Neural progenitor cell (in vitro differentiated cells): ENCODE measurements at regions not wholly inside any gene's neighbourhood (a gene's known extent, or its start where the extent isn't known, plus 50 kb on each side); places are given as distances from the start of the nearest gene placed in this dataset.

ENCODE experiments used
- DNase-seq: peaks from one replicate; pipeline ENCODE4 v3.0.0-alpha.2; 2016; ENCODE audit warnings: low spot score
- H2AFZ ChIP-seq: fragments of 200-600 bp; sonication (generic); replicated peaks from 2 replicates; pipeline ENCODE4 v1.6.1; 2016; ENCODE audit warnings: antibody characterized with exemption
- H3F3A ChIP-seq: fragments of 200-600 bp; sonication (generic); 2 replicates; pipeline ENCODE4 v1.6.1; 2016; ENCODE audit warnings: antibody characterized with exemption, low read depth
- H3K27ac ChIP-seq: fragments of 200-600 bp; sonication (generic); 2 replicates; pipeline ENCODE4 v1.5.1; 2016; ENCODE audit warnings: mild to moderate bottlenecking
- H3K27me3 ChIP-seq: fragments of 200-600 bp; sonication (generic); 2 replicates; pipeline ENCODE4 v1.6.1; 2016; ENCODE audit warnings: mild to moderate bottlenecking, moderate library complexity
- H3K36me3 ChIP-seq: fragments of 200-600 bp; sonication (generic); 2 replicates; pipeline ENCODE4 v1.5.1; 2016
- H3K4me1 ChIP-seq: fragments of 200-600 bp; sonication (generic); 2 replicates; pipeline ENCODE4 v1.6.1; 2016; ENCODE audit warnings: mixed run types
- H3K4me2 ChIP-seq: fragments of 200-600 bp; sonication (generic); 2 replicates; pipeline ENCODE4 v1.6.1; 2016
- H3K4me3 ChIP-seq: fragments of 200-600 bp; sonication (generic); 2 replicates; pipeline ENCODE4 v1.5.1; 2016
- H3K79me2 ChIP-seq: fragments of 200-600 bp; sonication (generic); 2 replicates; pipeline ENCODE4 v1.6.1; 2016; ENCODE audit warnings: low read depth
- H3K9ac ChIP-seq: fragments of 200-600 bp; sonication (generic); 2 replicates; pipeline ENCODE4 v1.6.1; 2016
- H3K9me3 ChIP-seq: fragments of 200-600 bp; sonication (generic); 2 replicates; pipeline ENCODE4 v1.5.1; 2016; ENCODE audit warnings: low read depth
- H4K20me1 ChIP-seq: fragments of 200-600 bp; sonication (generic); 2 replicates; pipeline ENCODE4 v1.6.1; 2016; ENCODE audit warnings: low read depth
- H3K27ac Mint-ChIP-seq: 3 replicates; pipeline ENCODE4 v1.8.0; 2021; ENCODE audit warnings: mixed read lengths
- H3K27me3 Mint-ChIP-seq: 2 replicates; pipeline ENCODE4 v1.8.0; 2022; ENCODE audit warnings: low read depth, mild to moderate bottlenecking, inconsistent platforms, moderate library complexity, mixed read lengths; ENCODE audit not compliant: insufficient read depth
- H3K36me3 Mint-ChIP-seq: 3 replicates; pipeline ENCODE4 v1.8.0; 2021; ENCODE audit warnings: mixed read lengths
- H3K4me1 Mint-ChIP-seq: 3 replicates; pipeline ENCODE4 v1.8.0; 2021; ENCODE audit warnings: mixed read lengths
- H3K4me3 Mint-ChIP-seq: 3 replicates; pipeline ENCODE4 v1.8.0; 2021; ENCODE audit warnings: mild to moderate bottlenecking, moderate library complexity, mixed read lengths
- H3K9me3 Mint-ChIP-seq: 3 replicates; pipeline ENCODE4 v1.8.0; 2020; ENCODE audit warnings: mixed read lengths
- CTCF ChIP-seq: fragments of 200-600 bp; sonication (generic); IDR thresholded peaks from 2 replicates; pipeline ENCODE4 v1.5.1; 2017; ENCODE audit warnings: antibody characterized with exemption, mild to moderate bottlenecking
- EZH2 ChIP-seq: fragments of 200-600 bp; sonication (generic); IDR thresholded peaks from 2 replicates; pipeline ENCODE4 v1.6.1; 2017; ENCODE audit warnings: antibody characterized with exemption, mild to moderate bottlenecking, moderate library complexity
- EZH2phosphoT487 ChIP-seq: fragments of 200-600 bp; sonication (generic); IDR thresholded peaks from 2 replicates; pipeline ENCODE4 v1.6.1; 2017; ENCODE audit warnings: antibody characterized with exemption

- TF ChIP-seq CTCF = no peak
- no peak for TF ChIP-seq EZH2
- no peak for TF ChIP-seq EZH2phosphoT487
- H3K4me1 Mint-ChIP-seq = no peaks in the 10 kb centered on the region
Measured at GRCh38 chr9:22265038-22265437, 181.6 kb upstream of the DMRTA1 start.

GRCh38 chr9:22265534-22265933 lies 181.1 kb upstream of the DMRTA1 start:
- H3K4me1 Mint-ChIP-seq = no peaks in the 10 kb centered on the region
- no peak overlapping the region for H3K27ac ChIP-seq
- H3K9me3 Mint-ChIP-seq = peaks cover 13% of the 10 kb centered on the region
- H3K36me3 ChIP-seq = no peaks in the 10 kb centered on the region
- H3K36me3 Mint-ChIP-seq = no peaks in the 10 kb centered on the region
- no peak for DNase-seq
- no peaks in the 10 kb centered on the region for H3K27me3 ChIP-seq
- no peaks in the 10 kb centered on the region for H4K20me1 ChIP-seq
- peaks cover 11% of the 10 kb centered on the region for H3K9me3 ChIP-seq
- no peak overlapping the region for H2AFZ ChIP-seq
- no peak overlapping the region for H3K4me2 ChIP-seq
- H3K4me1 ChIP-seq = no peaks in the 10 kb centered on the region
- no peaks in the 10 kb centered on the region for H3K27me3 Mint-ChIP-seq
- H3K27ac Mint-ChIP-seq = no peak overlapping the region
- no peaks in the 10 kb centered on the region for H3K79me2 ChIP-seq
- H3K4me3 Mint-ChIP-seq = no peak overlapping the region
- TF ChIP-seq CTCF (no peak), EZH2 (no peak), EZH2phosphoT487 (no peak)
- no peak overlapping the region for H3K9ac ChIP-seq
- H3K4me3 ChIP-seq = no peak overlapping the region
- H3F3A ChIP-seq = no peaks in the 10 kb centered on the region

More at GRCh38 chr9:22265038-22265437, 181.6 kb upstream of the DMRTA1 start:
- no peaks in the 10 kb centered on the region for H3K36me3 Mint-ChIP-seq
- no peak overlapping the region for H3K27ac Mint-ChIP-seq
- Histone ChIP-seq H3K36me3 (no peaks in the 10 kb centered on the region), H3K27me3 (no peaks in the 10 kb centered on the region), H3K79me2 (no peaks in the 10 kb centered on the region), H3K4me1 (no peaks in the 10 kb centered on the region), H3K27ac (no peak overlapping the region), H4K20me1 (no peaks in the 10 kb centered on the region), H3K9ac (no peak overlapping the region), H3K9me3 (peaks cover 11% of the 10 kb centered on the region), H2AFZ (no peak overlapping the region), H3F3A (no peaks in the 10 kb centered on the region), H3K4me3 (no peak overlapping the region), H3K4me2 (no peak overlapping the region)
- H3K4me3 Mint-ChIP-seq = no peak overlapping the region
- peaks cover 13% of the 10 kb centered on the region for H3K9me3 Mint-ChIP-seq
- DNase-seq = no peak
- H3K27me3 Mint-ChIP-seq = no peaks in the 10 kb centered on the region

GRCh38 chr9:22274477-22274876 lies 172.1 kb upstream of the DMRTA1 start:
- Histone ChIP-seq H3K27ac (no peak overlapping the region), H3K4me2 (no peak overlapping the region), H3K9me3 (no peaks in the 10 kb centered on the region), H3K79me2 (no peaks in the 10 kb centered on the region), H3K4me1 (no peaks in the 10 kb centered on the region), H3K27me3 (no peaks in the 10 kb centered on the region), H2AFZ (no peak overlapping the region), H3K36me3 (no peaks in the 10 kb centered on the region), H3K4me3 (no peak overlapping the region), H3F3A (no peaks in the 10 kb centered on the region), H4K20me1 (no peaks in the 10 kb centered on the region), H3K9ac (no peak overlapping the region)
- DNase-seq = no peak
- no peaks in the 10 kb centered on the region for H3K4me1 Mint-ChIP-seq
- no peak for TF ChIP-seq CTCF
- TF ChIP-seq EZH2phosphoT487 = no peak
- TF ChIP-seq EZH2 = no peak
- H3K27ac Mint-ChIP-seq = no peak overlapping the region
- no peaks in the 10 kb centered on the region for H3K36me3 Mint-ChIP-seq
- no peak overlapping the region for H3K4me3 Mint-ChIP-seq
- H3K9me3 Mint-ChIP-seq = no peaks in the 10 kb centered on the region
- peaks cover 2% of the 10 kb centered on the region for H3K27me3 Mint-ChIP-seq

- H3K9ac ChIP-seq = no peak overlapping the region
- no peak overlapping the region for H3K4me2 ChIP-seq
- no peak overlapping the region for H3K27ac ChIP-seq
- no peaks in the 10 kb centered on the region for H3K4me1 ChIP-seq
- Mint-ChIP-seq H3K36me3 (no peaks in the 10 kb centered on the region), H3K9me3 (no peaks in the 10 kb centered on the region), H3K27me3 (peaks cover 2% of the 10 kb centered on the region), H3K27ac (no peak overlapping the region), H3K4me1 (no peaks in the 10 kb centered on the region), H3K4me3 (no peak overlapping the region)
- no peak for TF ChIP-seq EZH2phosphoT487
- H4K20me1 ChIP-seq = no peaks in the 10 kb centered on the region
- no peaks in the 10 kb centered on the region for H3K9me3 ChIP-seq
- no peaks in the 10 kb centered on the region for H3K79me2 ChIP-seq
- no peaks in the 10 kb centered on the region for H3K27me3 ChIP-seq
- no peak overlapping the region for H3K4me3 ChIP-seq
- no peaks in the 10 kb centered on the region for H3F3A ChIP-seq
- H3K36me3 ChIP-seq = no peaks in the 10 kb centered on the region
- no peak for DNase-seq
- H2AFZ ChIP-seq = no peak overlapping the region
Measured at GRCh38 chr9:22278426-22278825, 168.2 kb upstream of the DMRTA1 start.
